GM18511 (cell line): ENCODE measurements at regions not wholly inside any gene's neighbourhood (a gene's known extent, or its start where the extent isn't known, plus 50 kb on each side); places are given as distances from the start of the nearest gene placed in this dataset.

Experiments
- ATAC-seq: cut with Tn5 transposase; IDR thresholded peaks from one replicate; pipeline ENCODE4 v1.9.1; 2021; ENCODE audit warnings: mild to moderate bottlenecking, moderate library complexity; ENCODE audit not compliant: unreplicated experiment

DNA sequence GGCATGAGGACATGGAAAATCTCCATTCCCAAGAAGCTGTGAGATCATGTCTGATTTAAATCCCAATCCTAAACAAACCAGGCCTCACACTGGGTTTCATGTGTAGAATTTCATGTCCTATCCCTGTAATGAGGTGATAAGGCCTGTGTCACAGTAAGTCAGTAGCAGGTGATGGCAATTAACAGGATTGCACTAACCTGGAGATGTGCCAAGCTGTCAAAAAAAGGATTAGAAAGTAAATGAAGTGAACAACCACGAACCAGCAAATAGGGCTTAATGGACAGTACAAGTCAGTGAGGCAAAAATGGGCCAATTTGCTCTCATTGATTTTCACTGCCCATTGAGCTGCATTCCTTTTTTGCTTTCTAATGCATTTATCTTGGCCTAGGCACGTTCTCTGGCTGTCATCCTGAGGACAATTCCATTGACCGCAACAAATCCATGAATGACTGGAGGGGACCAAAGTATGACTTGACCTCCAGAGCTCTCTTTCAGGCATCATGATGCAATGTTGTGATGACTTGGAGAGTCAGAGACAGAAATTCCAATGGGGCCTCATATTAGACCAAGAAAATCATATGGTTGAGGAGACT is 673.6 kb upstream of the ADGRL2 start:
- no peak for ATAC-seq

DNA sequence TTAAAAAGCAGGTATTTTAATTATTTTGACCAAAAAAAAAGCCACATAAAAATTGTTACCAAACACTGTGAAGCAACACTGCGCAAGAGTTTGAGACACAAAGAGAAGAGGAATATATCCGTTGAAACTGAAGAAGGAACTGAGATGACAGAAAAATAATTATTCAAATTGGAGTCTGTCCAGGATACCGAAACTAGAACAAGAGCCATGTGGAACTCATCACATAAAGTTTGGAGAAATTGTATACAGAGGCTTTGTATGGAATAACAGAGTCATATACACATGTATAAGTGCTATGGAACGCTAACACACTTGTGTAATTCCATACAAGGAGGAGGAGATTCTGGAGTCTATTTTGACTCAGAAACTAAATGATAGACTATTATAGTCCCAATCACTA is 675.1 kb upstream of the ADGRL2 start:
- ATAC-seq: no peak

DNA sequence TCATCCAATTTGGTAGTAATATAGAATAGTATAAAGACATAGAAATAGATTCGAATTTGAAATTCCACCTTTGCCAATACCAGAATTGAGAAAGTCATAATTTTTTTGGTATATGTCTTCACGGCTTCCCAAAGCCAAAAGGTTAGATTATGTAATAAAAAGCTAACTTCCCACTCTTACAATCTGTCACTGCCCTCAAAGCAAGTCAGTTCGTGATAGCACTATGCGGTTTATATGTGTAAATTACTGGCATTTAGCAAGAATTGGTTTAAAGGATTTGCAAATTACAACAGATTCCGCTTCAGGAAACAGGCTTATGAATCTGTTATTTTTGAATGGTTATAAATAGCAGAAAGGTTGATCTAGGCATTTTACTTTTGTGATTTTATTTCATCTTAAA is 679.4 kb upstream of the ADGRL2 start:
- ATAC-seq: no peak

DNA sequence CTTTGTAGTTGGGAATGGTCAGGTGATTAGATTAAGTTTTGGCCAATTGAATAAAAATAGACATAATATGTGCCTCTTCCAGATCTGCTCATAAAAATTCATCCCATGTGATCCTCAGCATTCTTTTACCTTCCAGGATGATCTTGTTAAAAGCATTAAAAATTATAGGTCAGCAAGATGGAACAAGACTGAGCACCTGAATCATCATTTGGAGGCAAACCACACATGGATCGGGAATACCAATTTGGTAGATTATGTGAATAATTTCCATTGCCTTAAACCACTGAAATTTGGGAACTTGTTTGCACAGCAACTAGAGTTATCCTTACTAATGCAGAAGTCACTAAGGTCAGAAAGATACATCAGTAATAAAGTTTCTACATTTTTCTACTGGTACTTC is 681.4 kb upstream of the ADGRL2 start:
- no peak for ATAC-seq

DNA sequence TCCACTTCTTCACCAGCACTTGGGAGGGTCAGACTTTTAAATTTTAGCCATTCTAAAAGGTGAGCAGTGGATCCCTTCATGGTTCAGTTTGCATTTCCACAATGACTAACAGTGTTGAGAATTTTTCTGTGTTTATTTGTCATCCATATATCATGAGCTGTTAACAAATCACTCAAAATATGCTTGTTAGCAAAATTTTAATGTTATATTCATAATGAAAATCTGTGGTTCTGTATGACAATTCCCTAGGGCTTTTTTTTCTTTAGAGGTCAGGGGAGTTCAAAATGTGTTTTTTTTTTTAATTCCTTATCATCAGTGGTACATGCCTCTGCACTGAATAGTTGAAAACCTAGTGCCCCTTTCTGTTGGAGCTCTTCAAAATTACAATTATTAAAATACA is 682.2 kb upstream of the ADGRL2 start:
- no peak for ATAC-seq

DNA sequence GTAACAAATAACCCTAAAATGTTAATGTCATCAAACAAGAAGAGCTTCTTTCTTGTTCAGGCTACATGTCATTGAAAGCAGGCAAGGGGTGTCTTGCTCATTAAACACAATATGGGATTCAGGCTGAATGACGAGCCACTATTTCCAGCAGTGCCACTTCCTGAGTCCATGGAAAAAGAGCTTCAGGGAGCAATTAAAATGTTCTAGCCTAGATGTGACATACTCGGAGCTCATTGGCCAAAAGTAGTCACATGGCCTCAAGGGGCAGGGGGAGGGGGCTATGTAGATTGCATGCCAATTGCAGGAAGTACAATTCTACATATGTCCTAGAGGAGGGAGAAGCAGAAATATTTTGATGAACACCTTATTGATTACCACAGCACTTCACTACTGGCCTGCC is 685.3 kb upstream of the ADGRL2 start:
- no peak for ATAC-seq

DNA sequence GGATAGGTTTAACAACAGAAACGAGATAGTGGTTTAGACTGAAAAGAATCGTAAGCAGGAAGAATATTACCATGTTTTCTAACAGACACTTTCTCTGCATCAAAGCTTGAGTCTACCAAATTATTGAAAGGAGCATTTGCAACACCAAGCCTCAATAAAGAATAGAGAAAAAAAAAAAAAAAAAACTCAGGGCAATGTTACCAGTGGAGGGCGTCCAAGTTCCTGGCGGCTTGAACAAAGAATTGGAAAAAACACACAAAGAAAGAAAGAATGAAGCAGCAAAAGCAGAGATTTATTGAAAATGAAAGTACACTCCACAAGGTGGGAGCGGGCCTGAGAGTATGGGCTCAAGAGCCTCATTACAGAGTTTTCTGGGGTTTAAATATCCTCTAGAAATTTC is 686.5 kb upstream of the ADGRL2 start:
- ATAC-seq: no peak

DNA sequence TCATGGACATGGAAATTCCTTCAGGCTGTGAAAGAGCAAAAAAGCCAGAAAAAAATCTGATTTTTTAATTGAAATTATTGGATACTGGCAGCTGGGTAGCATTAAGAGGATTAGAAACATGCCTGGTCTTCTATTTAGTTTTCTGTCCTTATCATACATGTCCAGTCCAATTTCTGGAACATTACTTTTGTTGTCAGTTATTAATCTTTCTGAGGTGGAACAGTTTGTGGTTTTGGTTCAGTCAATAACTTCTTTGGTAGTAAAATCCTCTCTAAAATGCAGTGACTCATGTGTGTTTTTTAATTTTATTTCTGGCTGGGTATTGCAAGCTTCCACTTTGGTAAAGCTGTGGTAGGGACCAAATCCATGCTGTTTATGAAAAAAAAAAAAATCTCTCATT is 687.0 kb upstream of the ADGRL2 start:
- no peak for ATAC-seq

DNA sequence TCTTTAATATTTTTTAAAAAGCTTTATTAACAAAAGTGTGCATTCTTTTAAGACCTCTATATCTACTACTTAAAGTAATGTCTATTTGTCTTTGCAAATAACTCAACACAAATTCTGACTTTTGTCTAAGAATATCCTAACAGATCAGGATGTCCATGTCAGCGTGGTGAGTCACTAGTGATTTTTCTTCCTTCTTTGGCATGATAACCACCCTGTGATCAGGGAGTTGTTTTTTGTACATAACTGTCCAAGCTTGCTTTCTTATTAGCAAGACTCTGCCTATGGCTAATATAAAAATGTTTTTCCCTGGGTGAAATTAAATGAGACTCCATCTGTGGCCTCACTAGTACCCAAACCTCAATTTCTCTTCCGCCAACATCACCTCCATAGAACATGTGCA is 688.9 kb upstream of the ADGRL2 start:
- no peak for ATAC-seq

DNA sequence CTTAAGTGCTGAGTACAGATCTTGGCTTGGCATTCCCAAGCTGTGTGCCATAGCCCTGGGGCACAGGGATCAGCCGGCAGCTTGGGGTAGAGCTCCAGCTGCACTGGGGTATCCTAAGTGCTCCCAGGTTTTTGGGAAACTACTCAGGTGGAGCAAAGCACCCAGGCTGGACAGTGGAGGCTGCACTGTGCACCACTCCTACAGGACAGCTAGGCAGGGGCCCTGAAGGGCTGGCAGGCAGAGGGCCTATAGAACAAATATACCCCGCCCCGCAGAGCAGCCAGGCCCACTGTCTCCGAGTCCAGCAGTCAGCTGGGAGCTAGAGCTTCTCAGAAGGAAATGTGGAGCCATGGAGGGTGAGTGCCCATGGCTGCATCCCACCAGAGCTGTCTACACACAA is 691.7 kb upstream of the ADGRL2 start:
- no peak for ATAC-seq

DNA sequence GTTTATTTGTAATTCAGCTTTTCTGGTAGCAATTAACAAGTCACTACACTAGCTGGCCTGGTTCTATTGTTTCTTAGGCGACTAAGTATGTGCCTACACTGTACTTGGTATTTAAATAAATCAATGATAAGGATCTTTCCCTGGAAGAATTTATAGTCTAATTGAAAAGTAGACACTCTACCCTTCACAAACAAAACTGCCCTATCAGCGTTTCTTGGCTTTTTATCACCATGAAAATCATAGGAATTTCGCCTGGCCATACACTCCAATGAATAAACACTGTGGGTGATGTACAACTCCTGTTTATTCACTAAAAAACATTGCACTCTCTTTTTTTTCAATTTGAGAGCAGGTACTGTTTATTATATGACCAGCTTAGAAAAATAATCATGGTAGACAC is 702.9 kb upstream of the ADGRL2 start:
- no peak for ATAC-seq

DNA sequence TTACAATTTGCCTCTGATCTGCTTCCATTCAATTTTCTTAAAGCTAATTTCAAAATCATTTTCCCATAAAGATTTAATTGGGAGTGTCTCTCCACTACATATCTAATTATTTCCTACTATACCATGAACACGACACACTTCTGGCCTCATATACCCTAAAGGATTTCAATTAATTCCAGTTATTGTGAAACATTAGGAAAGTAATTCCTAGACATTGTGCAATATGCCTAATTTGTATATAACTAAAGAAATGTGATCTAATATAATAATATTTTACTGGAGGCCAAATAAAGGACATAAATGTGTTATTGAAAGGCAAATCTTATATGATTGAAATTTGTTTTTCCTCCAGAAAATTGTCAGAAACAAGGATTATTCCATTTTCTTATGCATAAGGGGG is 727.2 kb upstream of the ADGRL2 start:
- ATAC-seq: no peak

DNA sequence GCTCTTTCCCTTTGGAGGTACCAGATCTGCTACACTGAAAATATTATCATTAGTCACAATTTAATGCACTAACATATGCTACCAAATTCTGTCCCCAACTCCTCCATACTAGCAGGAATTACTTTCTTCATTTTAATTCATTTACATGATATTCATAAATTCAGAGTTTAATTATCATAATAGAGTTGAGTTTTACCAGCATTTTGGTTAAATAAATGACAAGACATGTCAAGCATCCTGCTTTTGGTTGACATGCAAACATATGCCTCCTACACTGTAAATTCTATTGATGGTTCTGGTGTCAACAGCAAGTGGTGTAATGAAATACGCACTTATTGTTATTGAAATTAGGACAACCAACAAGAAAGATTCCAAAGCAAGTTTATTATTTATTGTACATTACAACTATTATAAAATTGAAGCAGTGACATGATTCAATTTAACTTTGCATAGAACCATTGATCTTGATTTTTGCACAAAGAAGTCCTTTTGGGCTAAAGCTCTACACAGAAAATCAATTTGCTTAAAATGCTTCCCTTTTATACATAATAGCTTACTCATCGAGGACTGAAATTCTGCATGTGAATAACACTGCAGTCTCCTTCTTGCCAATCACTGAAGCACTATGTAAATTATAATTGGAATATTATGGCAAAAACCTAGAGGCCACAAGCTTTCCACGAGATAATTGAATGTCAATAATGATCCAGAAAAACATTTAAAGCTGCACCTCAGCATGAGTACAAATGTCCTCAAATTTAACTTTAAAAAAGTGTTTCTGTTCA is 728.6 kb upstream of the ADGRL2 start:
- ATAC-seq: no peak

DNA sequence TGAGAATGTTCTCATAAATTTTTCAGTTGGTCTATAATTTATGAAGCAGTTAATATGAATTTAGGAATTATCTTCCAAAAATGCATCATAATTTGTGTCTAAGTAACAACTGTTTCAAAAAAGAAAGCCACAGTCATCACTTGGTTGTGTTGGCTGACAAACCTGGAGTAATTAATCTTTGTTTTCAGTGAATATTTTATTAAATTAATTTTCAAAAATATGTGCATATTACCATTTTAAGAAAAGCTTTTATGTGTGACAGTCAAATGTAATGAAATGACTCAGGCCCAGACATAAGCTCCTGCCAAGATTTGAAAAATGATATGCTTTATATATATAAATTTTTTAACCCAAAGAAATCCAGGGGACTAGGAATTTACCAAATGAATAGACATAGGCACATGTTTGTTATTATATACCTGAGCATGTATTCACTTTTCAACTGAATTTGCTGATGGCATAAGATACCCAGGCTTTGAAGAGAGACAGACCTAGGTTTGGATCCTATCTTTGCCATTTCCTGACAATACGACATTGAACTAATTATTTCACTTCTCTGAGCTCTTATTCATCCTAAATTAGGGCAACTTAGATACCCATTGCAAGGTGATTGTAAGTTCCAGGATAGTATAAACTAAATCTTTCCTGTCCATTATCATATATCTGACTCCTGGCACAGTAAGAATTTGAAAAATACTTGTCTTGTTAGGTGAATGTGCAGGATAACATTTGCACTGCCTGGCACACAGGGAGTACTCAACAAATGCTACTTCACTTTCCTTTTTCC is 729.5 kb upstream of the ADGRL2 start:
- ATAC-seq: no peak

DNA sequence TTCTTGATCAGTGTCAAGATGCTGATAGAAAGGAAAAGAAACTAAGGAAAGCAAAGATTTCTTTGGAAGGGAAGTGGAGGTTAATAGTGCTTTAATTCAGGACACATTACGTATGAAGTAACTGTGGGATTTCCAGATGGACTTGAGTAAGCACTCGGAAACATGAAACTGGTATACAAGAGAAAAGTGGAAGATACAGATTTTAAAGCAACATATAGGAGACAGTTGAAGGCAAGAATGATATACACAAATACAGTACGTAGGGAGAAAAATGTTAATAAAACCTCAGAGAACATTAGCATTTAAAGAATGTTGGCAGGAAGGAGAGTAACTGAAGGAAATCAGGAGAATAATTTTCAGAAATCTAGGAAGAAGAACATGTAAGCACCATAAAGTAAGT is 730.9 kb upstream of the ADGRL2 start:
- no peak for ATAC-seq

DNA sequence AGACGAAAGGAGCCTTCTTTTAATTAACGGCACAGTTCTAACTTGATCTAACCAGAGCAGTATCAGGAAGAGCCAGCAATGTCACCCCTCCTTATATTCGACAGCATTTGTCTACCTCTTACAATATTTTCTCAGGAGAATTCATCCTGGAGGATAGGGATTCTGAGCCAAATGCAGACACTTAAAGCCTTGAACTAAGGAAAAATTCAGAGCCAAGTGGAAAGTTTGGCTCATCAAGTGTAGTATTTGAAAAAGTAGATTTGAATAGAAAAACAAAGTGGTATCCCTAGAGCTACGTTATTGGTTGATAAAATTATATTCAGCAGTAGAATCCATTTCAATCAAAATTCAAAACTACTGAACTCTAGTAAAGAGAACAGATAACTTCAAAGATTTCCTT is 732.0 kb upstream of the ADGRL2 start:
- no peak for ATAC-seq

DNA sequence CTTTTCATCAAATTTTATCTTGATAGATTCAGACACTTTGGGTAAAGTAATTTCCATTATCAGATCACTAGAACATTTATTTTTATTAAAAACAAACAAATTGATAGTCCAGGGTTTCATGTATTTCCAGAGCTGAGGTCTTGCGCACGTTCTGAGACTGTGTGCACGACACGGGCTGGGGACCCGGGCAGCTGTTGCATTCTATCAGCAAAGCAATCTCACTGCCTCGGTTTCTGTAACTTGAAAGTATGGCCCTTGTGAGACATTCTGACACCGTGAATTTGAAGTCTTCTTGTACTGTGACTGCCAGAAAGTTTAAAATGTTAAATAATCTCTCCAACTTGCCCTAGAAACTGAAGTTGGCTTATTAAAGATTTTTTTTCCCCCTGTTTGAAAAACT is 746.9 kb upstream of the ADGRL2 start:
- ATAC-seq: no peak

DNA sequence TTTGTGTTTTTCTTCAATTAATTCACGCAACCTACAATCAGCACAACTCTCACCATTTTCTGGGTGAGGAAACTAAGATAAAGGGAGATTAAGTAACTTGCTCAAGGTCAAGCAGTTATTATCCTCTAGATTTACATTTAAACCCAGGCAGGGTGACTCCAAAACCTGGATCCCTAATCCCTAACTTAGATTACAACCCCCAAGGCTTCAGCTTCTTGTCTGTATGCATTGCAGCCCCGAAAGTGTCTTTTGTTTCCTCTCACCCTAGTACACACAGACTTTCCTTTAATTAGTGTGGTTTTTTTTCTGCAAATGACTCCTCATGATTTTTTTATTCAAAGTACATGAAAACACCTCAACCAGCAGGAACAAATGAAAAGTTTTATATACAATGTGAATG is 748.6 kb upstream of the ADGRL2 start:
- ATAC-seq: no peak

DNA sequence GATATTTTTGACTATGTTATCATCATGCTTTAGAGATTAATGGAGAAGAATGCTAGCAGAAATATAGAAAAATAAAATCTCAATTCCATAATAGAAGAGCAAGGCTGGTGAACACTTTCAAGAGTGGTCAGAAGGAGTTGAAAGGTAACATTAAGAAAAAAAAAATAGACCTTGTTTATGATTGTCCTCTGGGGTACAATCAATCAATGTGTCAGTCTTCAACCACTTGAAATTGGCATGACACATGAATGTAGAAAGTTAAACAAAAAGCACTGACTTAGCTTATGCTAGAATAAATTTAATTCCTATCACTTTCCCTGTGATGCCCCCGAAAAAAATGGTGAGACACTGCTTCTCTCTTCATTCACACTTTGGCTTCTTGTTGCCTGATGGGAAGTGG is 750.3 kb upstream of the ADGRL2 start:
- no peak for ATAC-seq

DNA sequence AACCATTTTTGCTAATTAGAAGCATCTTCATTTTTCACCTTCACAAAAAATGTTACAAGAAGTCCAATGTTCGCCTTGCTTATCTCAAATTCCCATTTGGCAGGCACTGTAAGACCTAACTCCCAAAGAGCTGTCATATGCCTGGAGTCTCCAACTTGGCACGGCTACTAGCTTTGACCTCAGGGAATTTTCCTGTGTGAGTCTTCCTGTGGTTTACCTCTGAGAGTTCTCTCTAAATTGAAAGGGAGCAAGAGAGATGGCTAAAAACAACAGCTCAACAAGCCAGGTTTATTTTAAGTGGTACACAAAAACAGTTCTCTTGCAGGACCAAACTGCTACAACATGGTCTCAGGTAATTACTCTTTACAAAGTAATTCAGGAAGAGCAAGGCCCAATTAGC is 756.0 kb upstream of the ADGRL2 start:
- ATAC-seq: no peak

DNA sequence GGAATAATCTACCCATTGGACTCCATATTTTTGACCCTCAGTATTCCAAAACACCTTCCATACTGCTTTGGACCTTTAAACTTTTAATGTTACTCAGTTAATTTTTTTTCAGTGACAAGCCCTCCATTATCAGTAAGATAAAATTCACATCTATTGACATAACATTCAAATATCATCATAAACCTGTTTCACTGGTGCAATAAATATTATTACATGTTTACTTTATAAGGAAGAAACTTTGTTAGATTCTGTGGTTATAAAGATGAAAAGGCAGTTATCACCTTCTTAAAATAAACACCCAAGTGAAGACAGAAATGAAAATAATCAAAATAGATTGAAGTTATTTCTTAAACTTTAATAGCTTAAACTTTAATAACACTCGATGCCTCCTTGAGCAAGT is 758.5 kb upstream of the ADGRL2 start:
- no peak for ATAC-seq

DNA sequence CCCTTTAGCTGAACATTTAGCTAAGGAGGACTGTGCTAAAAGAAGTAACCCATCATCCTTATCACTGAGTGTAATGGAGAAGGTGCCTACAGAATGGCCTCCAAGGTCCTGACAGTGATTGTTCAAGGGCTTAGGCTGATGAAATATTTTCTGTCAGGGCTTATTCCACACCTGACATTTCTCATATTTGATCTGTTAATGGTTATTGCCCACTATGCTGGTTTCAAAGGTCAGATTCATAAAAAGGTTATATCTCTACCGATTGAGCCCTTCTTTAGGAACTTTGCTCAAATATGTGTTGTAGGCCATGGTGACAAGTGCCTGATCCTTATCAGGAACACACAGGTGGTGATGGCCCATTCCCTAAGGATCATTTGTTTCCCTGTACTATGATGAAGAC is 766.4 kb upstream of the ADGRL2 start:
- no peak for ATAC-seq
